ENCODE measurements at regions not wholly inside any gene's neighbourhood (a gene's known extent, or its start where the extent isn't known, plus 50 kb on each side); places are given as distances from the start of the nearest gene placed in this dataset.

DNA sequence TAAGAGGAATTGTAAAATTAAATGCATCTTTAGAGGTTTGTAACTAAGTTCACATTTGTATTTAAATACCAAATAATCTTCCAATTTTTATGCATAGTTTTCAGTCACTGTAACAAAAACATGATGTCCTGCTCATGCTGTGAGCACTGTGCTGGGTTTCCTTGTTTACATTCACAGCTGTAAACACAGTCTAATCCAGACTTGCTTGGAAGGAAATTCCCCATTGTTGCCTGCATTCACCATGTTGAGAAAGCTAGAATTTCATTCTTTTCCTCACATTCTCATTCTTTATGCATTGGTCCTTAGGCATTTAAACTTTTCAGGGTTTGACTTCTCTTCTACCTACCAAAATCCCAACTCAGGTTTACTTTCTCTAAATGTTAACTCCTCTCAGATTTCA, 242.0 kb upstream of the TBX18 start:
- TF ChIP-seq CTCF (conservative IDR thresholded peaks at IDR 0.05 in 1 of 2, IDR thresholded peaks at IDR 0.05 in 1 of 2; ENCODE audit: extremely low read depth in 1 of 2, insufficient read depth in 1 of 2, low read depth in 1 of 2, low read length in 2 of 2): no peak
- TF ChIP-seq EZH2 (IDR thresholded peaks at IDR 0.05; ENCODE audit: borderline replicate concordance, low read length): no peak
